Dendritic cell treated with granulocyte-macrophage colony-stimulating factor and Interleukin-4, amounts not matched to agents 40 ng/mL and 50 ng/mL, for 4 days (primary cell): ENCODE measurements at regions not wholly inside any gene's neighbourhood (a gene's known extent, or its start where the extent isn't known, plus 50 kb on each side); places are given as distances from the start of the nearest gene placed in this dataset.
"Not testable (repeated sequence)": the region's sequence is repeated elsewhere in the genome, so short reads cannot be mapped to it uniquely, and the experiment has no call there.

Experiments used
- H3K27ac Mint-ChIP-seq: one replicate; pipeline ENCODE4 v1.8.0; 2022; ENCODE audit warnings: mild to moderate bottlenecking, mixed read lengths
- H3K27me3 Mint-ChIP-seq: one replicate; pipeline ENCODE4 v1.8.0; 2022; ENCODE audit warnings: mild to moderate bottlenecking, mixed read lengths
- H3K36me3 Mint-ChIP-seq: one replicate; pipeline ENCODE4 v1.8.0; 2022; ENCODE audit warnings: low read depth, mixed read lengths
- H3K4me1 Mint-ChIP-seq: one replicate; pipeline ENCODE4 v1.8.0; 2022; ENCODE audit warnings: low read depth, mixed read lengths
- H3K4me3 Mint-ChIP-seq: one replicate; pipeline ENCODE4 v1.8.0; 2022; ENCODE audit warnings: mild to moderate bottlenecking, moderate library complexity, mixed read lengths
- H3K9me3 Mint-ChIP-seq: one replicate; pipeline ENCODE4 v1.8.0; 2022; ENCODE audit warnings: mixed read lengths
- intact Hi-C: fragments of 100-400 bp; cut with micrococcal nuclease; formaldehyde crosslinking; loops from one replicate; pipeline ENCODE4 v1.15.0; 2022

- H3K4me3 Mint-ChIP-seq, intact Hi-C loops, H3K27me3 Mint-ChIP-seq, H3K9me3 Mint-ChIP-seq: not testable (repeated sequence)
- Mint-ChIP-seq H3K4me1 (peaks cover 51% of the 10 kb centered on the region), H3K36me3 (peaks cover 11% of the 10 kb centered on the region), H3K27ac (peak overlapping the region; percentile 70)
Observed at GRCh38 chr1:234949528-234949927, 179.1 kb downstream of the TOMM20 start.

- peaks cover 42% of the 10 kb centered on the region for H3K4me1 Mint-ChIP-seq
- H3K4me3 Mint-ChIP-seq, result peak overlapping the region; percentile 61
- H3K9me3 Mint-ChIP-seq, result peaks cover 8% of the 10 kb centered on the region
- peaks cover 9% of the 10 kb centered on the region for H3K36me3 Mint-ChIP-seq
- intact Hi-C loops, result loop anchor here (5.0 kb wide), 1 partner anchor 33 kb away; no protein-coding TSS in a partner anchor
- H3K27ac Mint-ChIP-seq, result no peak overlapping the region
- H3K27me3 Mint-ChIP-seq, result no peaks in the 10 kb centered on the region
Observed at GRCh38 chr1:234944439-234945344, 183.9 kb downstream of the TOMM20 start.

GRCh38 chr1:234943836-234944402, 184.7 kb downstream of the TOMM20 start:
- Mint-ChIP-seq H3K4me1 (peaks cover 47% of the 10 kb centered on the region), H3K27ac (no peak overlapping the region), H3K9me3 (peaks cover under 1% of the 10 kb centered on the region), H3K27me3 (no peaks in the 10 kb centered on the region), H3K36me3 (peaks cover 1% of the 10 kb centered on the region), H3K4me3 (no peak overlapping the region)
- intact Hi-C loops, result loop anchor here (5.0 kb wide), 1 partner anchor 33 kb away; no protein-coding TSS in a partner anchor

- Mint-ChIP-seq H3K9me3 (no peaks in the 10 kb centered on the region), H3K27me3 (no peaks in the 10 kb centered on the region), H3K27ac (no peak overlapping the region), H3K4me1 (peaks cover 56% of the 10 kb centered on the region), H3K4me3 (no peak overlapping the region), H3K36me3 (no peaks in the 10 kb centered on the region)
- intact Hi-C loops, result loop anchor here (5.0 kb wide), 1 partner anchor 34 kb away; no protein-coding TSS in a partner anchor
Observed at GRCh38 chr1:234942879-234943506, 185.6 kb downstream of the TOMM20 start.

GRCh38 chr1:234942012-234942332, 186.7 kb downstream of the TOMM20 start:
- Mint-ChIP-seq H3K4me3 (no peak overlapping the region), H3K36me3 (no peaks in the 10 kb centered on the region), H3K27ac (no peak overlapping the region), H3K27me3 (no peaks in the 10 kb centered on the region), H3K9me3 (no peaks in the 10 kb centered on the region), H3K4me1 (peaks cover 64% of the 10 kb centered on the region)
- intact Hi-C loops, result loop anchor here (5.0 kb wide), 1 partner anchor 35 kb away; no protein-coding TSS in a partner anchor

- intact Hi-C loops, result loop anchor here (5.0 kb wide), 1 partner anchor 36 kb away; no protein-coding TSS in a partner anchor
- H3K27me3 Mint-ChIP-seq, result no peaks in the 10 kb centered on the region
- peaks cover 64% of the 10 kb centered on the region for H3K4me1 Mint-ChIP-seq
Observed at GRCh38 chr1:234941321-234942011, 187.2 kb downstream of the TOMM20 start.

GRCh38 chr1:234940841-234941240, 187.8 kb downstream of the TOMM20 start:
- no peaks in the 10 kb centered on the region for H3K36me3 Mint-ChIP-seq
- no peak overlapping the region for H3K27ac Mint-ChIP-seq
- H3K9me3 Mint-ChIP-seq, result no peaks in the 10 kb centered on the region
- peaks cover 60% of the 10 kb centered on the region for H3K4me1 Mint-ChIP-seq
- no peaks in the 10 kb centered on the region for H3K27me3 Mint-ChIP-seq
- intact Hi-C loops, result loop anchor here (5.0 kb wide), 1 partner anchor 36 kb away; no protein-coding TSS in a partner anchor
- H3K4me3 Mint-ChIP-seq, result no peak overlapping the region

More at GRCh38 chr1:234941321-234942011, 187.2 kb downstream of the TOMM20 start:
- no peak overlapping the region for H3K27ac Mint-ChIP-seq
- H3K36me3 Mint-ChIP-seq, result no peaks in the 10 kb centered on the region
- no peaks in the 10 kb centered on the region for H3K9me3 Mint-ChIP-seq
- no peak overlapping the region for H3K4me3 Mint-ChIP-seq

- Mint-ChIP-seq H3K4me1 (peaks cover 49% of the 10 kb centered on the region), H3K4me3 (no peak overlapping the region), H3K27ac (peak overlapping the region; percentile 90), H3K9me3 (no peaks in the 10 kb centered on the region), H3K36me3 (no peaks in the 10 kb centered on the region), H3K27me3 (no peaks in the 10 kb centered on the region)
- intact Hi-C loops, result no loop called here
Observed at GRCh38 chr1:234938924-234939323, 189.7 kb downstream of the TOMM20 start.

GRCh38 chr1:234938135-234938534, 190.5 kb downstream of the TOMM20 start:
- Mint-ChIP-seq H3K4me1 (peaks cover 49% of the 10 kb centered on the region), H3K4me3 (no peak overlapping the region), H3K9me3 (no peaks in the 10 kb centered on the region), H3K27ac (peak overlapping the region; percentile 90), H3K27me3 (no peaks in the 10 kb centered on the region), H3K36me3 (no peaks in the 10 kb centered on the region)
- intact Hi-C loops, result no loop called here

- H3K27me3 Mint-ChIP-seq, result no peaks in the 10 kb centered on the region
- H3K4me1 Mint-ChIP-seq, result peaks cover 55% of the 10 kb centered on the region
- intact Hi-C loops, result no loop called here
- no peaks in the 10 kb centered on the region for H3K36me3 Mint-ChIP-seq
- no peaks in the 10 kb centered on the region for H3K9me3 Mint-ChIP-seq
- no peak overlapping the region for H3K4me3 Mint-ChIP-seq
- peak overlapping the region; percentile 90 for H3K27ac Mint-ChIP-seq
Observed at GRCh38 chr1:234936612-234937389, 191.8 kb downstream of the TOMM20 start.

- Mint-ChIP-seq H3K4me3 (peak overlapping the region; percentile 23), H3K36me3 (no peaks in the 10 kb centered on the region), H3K27ac (peak overlapping the region; percentile 82), H3K4me1 (peaks cover 74% of the 10 kb centered on the region), H3K9me3 (no peaks in the 10 kb centered on the region), H3K27me3 (no peaks in the 10 kb centered on the region)
- intact Hi-C loops, result no loop called here
Observed at GRCh38 chr1:234934611-234935033, 194.0 kb downstream of the TOMM20 start.

- Mint-ChIP-seq H3K9me3 (no peaks in the 10 kb centered on the region), H3K27me3 (no peaks in the 10 kb centered on the region), H3K4me1 (peaks cover 76% of the 10 kb centered on the region), H3K4me3 (no peak overlapping the region), H3K36me3 (no peaks in the 10 kb centered on the region), H3K27ac (peak overlapping the region; percentile 82)
- intact Hi-C loops, result no loop called here
Observed at GRCh38 chr1:234933475-234933874, 195.2 kb downstream of the TOMM20 start.
